ENCODE measurements at regions not wholly inside any gene's neighbourhood (a gene's known extent, or its start where the extent isn't known, plus 50 kb on each side); places are given as distances from the start of the nearest gene placed in this dataset.

DNA sequence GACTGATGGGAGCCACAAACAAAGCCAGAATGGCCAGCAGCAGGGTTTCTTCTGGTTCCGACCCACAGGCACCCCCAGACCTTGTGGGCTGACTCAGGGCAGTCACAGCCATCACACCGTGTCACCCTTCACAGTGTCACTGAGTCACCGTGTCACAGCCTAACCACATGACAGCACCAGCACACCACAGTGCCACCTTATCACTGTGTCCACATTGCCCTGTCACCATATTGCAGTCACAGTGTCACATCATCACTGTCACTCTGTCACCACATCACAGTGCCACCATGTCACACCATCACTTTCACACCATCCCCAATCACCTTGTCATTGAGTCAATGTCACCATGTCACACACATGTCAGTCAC is 77.0 kb downstream of the OAT start:
- no peak for TF ChIP-seq POLR2AphosphoS5 (IDR thresholded peaks at IDR 0.05)
- TF ChIP-seq, protein P1, sequence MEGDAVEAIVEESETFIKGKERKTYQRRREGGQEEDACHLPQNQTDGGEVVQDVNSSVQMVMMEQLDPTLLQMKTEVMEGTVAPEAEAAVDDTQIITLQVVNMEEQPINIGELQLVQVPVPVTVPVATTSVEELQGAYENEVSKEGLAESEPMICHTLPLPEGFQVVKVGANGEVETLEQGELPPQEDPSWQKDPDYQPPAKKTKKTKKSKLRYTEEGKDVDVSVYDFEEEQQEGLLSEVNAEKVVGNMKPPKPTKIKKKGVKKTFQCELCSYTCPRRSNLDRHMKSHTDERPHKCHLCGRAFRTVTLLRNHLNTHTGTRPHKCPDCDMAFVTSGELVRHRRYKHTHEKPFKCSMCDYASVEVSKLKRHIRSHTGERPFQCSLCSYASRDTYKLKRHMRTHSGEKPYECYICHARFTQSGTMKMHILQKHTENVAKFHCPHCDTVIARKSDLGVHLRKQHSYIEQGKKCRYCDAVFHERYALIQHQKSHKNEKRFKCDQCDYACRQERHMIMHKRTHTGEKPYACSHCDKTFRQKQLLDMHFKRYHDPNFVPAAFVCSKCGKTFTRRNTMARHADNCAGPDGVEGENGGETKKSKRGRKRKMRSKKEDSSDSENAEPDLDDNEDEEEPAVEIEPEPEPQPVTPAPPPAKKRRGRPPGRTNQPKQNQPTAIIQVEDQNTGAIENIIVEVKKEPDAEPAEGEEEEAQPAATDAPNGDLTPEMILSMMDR (IDR thresholded peaks at IDR 0.05): no peak
- no peak for TF ChIP-seq POLR2A (IDR thresholded peaks at IDR 0.05; ENCODE audit: low read depth)

Measured in esophagus muscularis mucosa (tissue), 3 donors.